ENCODE measurements at regions not wholly inside any gene's neighbourhood (a gene's known extent, or its start where the extent isn't known, plus 50 kb on each side); places are given as distances from the start of the nearest gene placed in this dataset.

- no peak overlapping the region for H3K4me3 ChIP-seq (ENCODE audit: low read depth, low read length)
- no peak for TF ChIP-seq CTCF (IDR thresholded peaks at IDR 0.05; ENCODE audit: borderline replicate concordance, insufficient read depth, low read depth, low read length)
Measured at GRCh38 chr12:86741531-86741930, 485.3 kb upstream of the MGAT4C start.

DNA sequence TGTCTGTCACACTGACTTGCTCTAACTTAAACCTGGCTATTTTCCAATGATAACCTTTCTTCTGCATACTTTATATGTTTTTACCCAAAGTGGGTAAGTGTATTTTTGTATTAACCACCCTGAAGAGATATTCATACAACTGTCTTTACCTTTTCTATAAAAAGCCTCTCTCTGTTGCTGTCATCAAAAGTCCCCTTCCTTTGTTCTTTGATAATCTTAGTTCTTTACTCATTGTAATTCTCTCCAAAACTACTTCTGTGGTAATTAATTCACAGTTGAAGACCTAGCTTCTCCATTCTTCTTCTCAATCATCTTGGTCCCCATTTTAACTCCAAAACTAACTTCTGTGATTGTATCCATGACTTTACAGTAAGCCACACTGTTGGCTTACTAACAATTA is 479.7 kb upstream of the MGAT4C start:
- H3K4me3 ChIP-seq (ENCODE audit: low read depth, low read length): no peak overlapping the region
- TF ChIP-seq CTCF (IDR thresholded peaks at IDR 0.05; ENCODE audit: borderline replicate concordance, insufficient read depth, low read depth, low read length): no peak

DNA sequence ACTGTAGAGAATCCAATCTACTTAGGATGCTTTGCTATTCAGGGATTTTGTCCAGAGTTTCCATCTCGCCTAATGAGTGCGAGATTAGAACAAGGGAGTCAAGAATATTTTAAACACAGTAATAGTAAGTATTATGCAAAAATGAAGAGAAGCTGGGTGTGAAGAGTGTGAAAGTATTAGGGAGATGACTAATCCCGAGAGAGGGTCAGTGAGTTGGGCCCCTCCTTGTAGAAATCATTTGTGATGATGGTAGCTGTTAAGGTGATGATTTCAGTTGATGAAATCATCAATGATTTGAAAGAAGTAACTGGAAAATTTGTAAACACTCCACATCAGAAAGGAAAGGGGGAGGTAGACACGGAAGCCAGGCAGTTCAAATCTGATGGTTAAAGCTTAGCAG is 478.9 kb upstream of the MGAT4C start:
- no peak for TF ChIP-seq CTCF (IDR thresholded peaks at IDR 0.05; ENCODE audit: borderline replicate concordance, insufficient read depth, low read depth, low read length)
- no peak overlapping the region for H3K4me3 ChIP-seq (ENCODE audit: low read depth, low read length)

DNA sequence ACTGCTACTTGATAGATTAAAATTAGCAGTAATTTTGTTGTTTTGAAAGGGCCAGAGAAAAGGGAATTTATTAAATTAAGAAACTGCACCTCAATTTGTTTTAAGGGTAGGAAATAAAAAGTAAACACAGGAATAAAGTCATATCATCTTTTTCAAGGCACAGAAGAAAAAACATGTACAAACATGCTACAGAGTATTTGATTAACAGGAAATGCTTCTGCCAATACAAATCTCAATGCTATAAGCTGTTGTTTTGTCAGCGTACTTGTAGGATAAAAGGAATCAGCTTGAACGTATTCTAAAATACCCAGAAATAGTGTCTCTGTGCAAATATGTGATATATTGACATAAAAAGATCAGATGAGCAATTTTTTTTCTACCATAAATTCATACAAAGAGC is 474.0 kb upstream of the MGAT4C start:
- H3K4me3 ChIP-seq (ENCODE audit: low read depth, low read length): no peak overlapping the region
- TF ChIP-seq CTCF (IDR thresholded peaks at IDR 0.05; ENCODE audit: borderline replicate concordance, insufficient read depth, low read depth, low read length): no peak

GRCh38 chr12:86729739-86730138 is 473.5 kb upstream of the MGAT4C start:
- TF ChIP-seq CTCF (IDR thresholded peaks at IDR 0.05; ENCODE audit: borderline replicate concordance, insufficient read depth, low read depth, low read length): no peak
- H3K4me3 ChIP-seq (ENCODE audit: low read depth, low read length): no peak overlapping the region

GRCh38 chr12:86727160-86727559 is 471.0 kb upstream of the MGAT4C start:
- H3K4me3 ChIP-seq (ENCODE audit: low read depth, low read length): no peak overlapping the region

DNA sequence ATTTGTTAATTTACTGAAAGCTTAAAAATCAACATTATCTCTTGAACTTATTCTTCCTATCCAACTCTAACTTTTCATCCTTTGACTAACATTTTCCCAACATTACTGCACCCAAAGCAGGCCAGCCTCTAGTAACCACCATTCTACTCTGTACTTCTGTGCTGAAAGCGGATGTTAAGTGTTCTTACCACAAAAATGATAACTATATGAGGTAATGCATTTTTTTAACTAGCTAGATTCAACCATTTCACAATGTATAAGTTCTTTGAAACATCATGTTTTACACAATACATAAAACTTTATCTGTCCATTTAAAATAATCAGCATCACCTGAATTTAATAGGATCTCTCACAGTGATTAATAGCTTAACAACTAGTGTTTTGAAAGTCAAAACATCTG is 468.5 kb upstream of the MGAT4C start:
- TF ChIP-seq CTCF (IDR thresholded peaks at IDR 0.05; ENCODE audit: borderline replicate concordance, insufficient read depth, low read depth, low read length): no peak
- H3K4me3 ChIP-seq (ENCODE audit: low read depth, low read length): no peak overlapping the region

More at GRCh38 chr12:86727160-86727559, 471.0 kb upstream of the MGAT4C start:
- no peak for TF ChIP-seq CTCF (IDR thresholded peaks at IDR 0.05; ENCODE audit: borderline replicate concordance, insufficient read depth, low read depth, low read length)

All from GM12875 (cell line).